HL-60 (cell line): ENCODE measurements at regions not wholly inside any gene's neighbourhood (a gene's known extent, or its start where the extent isn't known, plus 50 kb on each side); places are given as distances from the start of the nearest gene placed in this dataset.
"Not testable (repeated sequence)": the region's sequence is repeated elsewhere in the genome, so short reads cannot be mapped to it uniquely, and the experiment has no call there.

ENCODE experiments used
- DNase-seq, 2 experiments: peaks; one replicate each; pipeline ENCODE4 v3.0.0-alpha.2; 2010 to 2020; ENCODE audit warnings: low read depth in 1 of 2, low spot score in 1 of 2
- H3K27ac ChIP-seq: fragments of 250-450 bp; sonication (Bioruptor Pico); replicated peaks from 2 replicates; pipeline ENCODE4 v1.5.1; 2020; ENCODE audit warnings: mild to moderate bottlenecking, moderate library complexity
- H3K27me3 ChIP-seq: fragments of 250-450 bp; sonication (Bioruptor Pico); 2 replicates; pipeline ENCODE4 v1.5.1; 2021; ENCODE audit warnings: mild to moderate bottlenecking, moderate library complexity; ENCODE audit not compliant: insufficient read depth, poor library complexity, severe bottlenecking
- H3K4me3 ChIP-seq: replicated peaks from 2 replicates; pipeline ENCODE4 v1.5.1; 2011; ENCODE audit warnings: mild to moderate bottlenecking, control low read depth, low read length; ENCODE audit not compliant: insufficient read depth
- CTCF ChIP-seq: IDR thresholded peaks from one replicate; pipeline ENCODE4 v1.5.1; 2011; ENCODE audit warnings: low read length, control low read depth, inconsistent platforms; ENCODE audit not compliant: insufficient read depth
- GABPA ChIP-seq: IDR thresholded peaks from 2 replicates; pipeline ENCODE4 v1.6.1; 2012; ENCODE audit warnings: low read depth
- POLR2AphosphoS5 ChIP-seq: IDR thresholded peaks from 2 replicates; pipeline ENCODE4 v1.6.1; 2012; ENCODE audit warnings: low read depth
- REST ChIP-seq: IDR thresholded peaks from 2 replicates; pipeline ENCODE4 v1.6.1; 2012; ENCODE audit warnings: low read depth; ENCODE audit not compliant: insufficient replicate concordance
- SPI1 ChIP-seq: IDR thresholded peaks from 2 replicates; pipeline ENCODE4 v1.6.1; 2012; ENCODE audit warnings: low read depth, mild to moderate bottlenecking, borderline replicate concordance

GRCh38 chrX:120739300-120739699 lies 109.4 kb upstream of the C1GALT1C1 start:
- no peak for TF ChIP-seq POLR2AphosphoS5
- no peak for DNase-seq

GRCh38 chrX:120736989-120737388 lies 107.1 kb upstream of the C1GALT1C1 start:
- H3K27me3 ChIP-seq, result no peaks in the 10 kb centered on the region
- H3K27ac ChIP-seq, result no peak overlapping the region
- no peak overlapping the region for H3K4me3 ChIP-seq
- no peak for DNase-seq
- no peak for TF ChIP-seq CTCF
- TF ChIP-seq SPI1, result no peak
- no peak for TF ChIP-seq GABPA
- TF ChIP-seq POLR2AphosphoS5, result no peak
- no peak for TF ChIP-seq REST

More at GRCh38 chrX:120739300-120739699, 109.4 kb upstream of the C1GALT1C1 start:
- no peaks in the 10 kb centered on the region for H3K27me3 ChIP-seq
- no peak overlapping the region for H3K27ac ChIP-seq
- H3K4me3 ChIP-seq, result no peak overlapping the region

- Histone ChIP-seq H3K27ac (no peak overlapping the region), H3K27me3 (no peaks in the 10 kb centered on the region), H3K4me3 (no peak overlapping the region)
- no peak for TF ChIP-seq REST
- no peak for DNase-seq
Measured at GRCh38 chrX:120735966-120736365, 106.1 kb upstream of the C1GALT1C1 start.

- DNase-seq, result no peak
- Histone ChIP-seq H3K4me3 (no peak overlapping the region), H3K27ac (no peak overlapping the region), H3K27me3 (no peaks in the 10 kb centered on the region)
- TF ChIP-seq SPI1 (no peak), GABPA (no peak)
Measured at GRCh38 chrX:120732879-120733278, 103.0 kb upstream of the C1GALT1C1 start.

- no peak for TF ChIP-seq POLR2AphosphoS5
- no peak for TF ChIP-seq GABPA
- Histone ChIP-seq H3K27me3 (no peaks in the 10 kb centered on the region), H3K27ac (no peak overlapping the region), H3K4me3 (no peak overlapping the region)
- DNase-seq, result no peak
Measured at GRCh38 chrX:120732461-120732860, 102.6 kb upstream of the C1GALT1C1 start.

- no peak for TF ChIP-seq SPI1
- TF ChIP-seq POLR2AphosphoS5, result no peak
- no peak for TF ChIP-seq GABPA
- TF ChIP-seq REST, result no peak
- TF ChIP-seq CTCF, result no peak
- no peaks in the 10 kb centered on the region for H3K27me3 ChIP-seq
- H3K27ac ChIP-seq, result no peak overlapping the region
- no peak overlapping the region for H3K4me3 ChIP-seq
- DNase-seq, result no peak
Measured at GRCh38 chrX:120731386-120731785, 101.5 kb upstream of the C1GALT1C1 start.

- H3K4me3 ChIP-seq, DNase-seq, H3K27ac ChIP-seq, H3K27me3 ChIP-seq: not testable (repeated sequence)
Measured at GRCh38 chrX:120729506-120730255, 99.8 kb upstream of the C1GALT1C1 start.
